SIG-M5 treated with dmso at 0.1 percent for 504 hours (cell line): ENCODE measurements at regions not wholly inside any gene's neighbourhood (a gene's known extent, or its start where the extent isn't known, plus 50 kb on each side); places are given as distances from the start of the nearest gene placed in this dataset.
A peak's percentile ranks its signal among the peaks of the same experiment; 100 is the strongest.

ENCODE experiments used
- DNase-seq: peaks from one replicate; lab custom pipeline; 2025; ENCODE audit not compliant: unreplicated experiment; lab: John Stamatoyannopoulos, UW

GRCh38 chr4:20577702-20578101 is 122.6 kb upstream of the PACRGL start:
- DNase-seq = no peak

GRCh38 chr4:20580907-20581306 is 119.4 kb upstream of the PACRGL start:
- no peak for DNase-seq

DNA sequence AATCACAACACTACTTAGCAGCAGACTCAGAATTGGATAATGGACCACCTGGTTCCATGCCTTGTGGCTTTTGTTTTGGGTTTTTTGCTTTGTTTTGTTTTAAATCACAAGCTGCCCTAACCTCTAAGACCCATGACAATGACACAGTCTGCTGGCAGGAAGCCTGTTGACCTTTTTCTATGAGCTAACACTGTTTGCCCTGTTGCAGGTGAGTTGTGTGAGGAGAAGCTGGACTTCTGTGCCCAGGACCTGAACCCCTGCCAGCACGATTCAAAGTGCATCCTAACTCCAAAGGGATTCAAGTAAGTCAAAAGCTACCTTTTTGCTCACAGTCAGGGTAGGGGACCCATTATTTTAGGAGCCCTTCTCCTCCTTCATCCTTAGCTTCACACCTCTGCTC is 110.8 kb upstream of the PACRGL start:
- DNase-seq = no peak

GRCh38 chr4:20590849-20591248 is 109.4 kb upstream of the PACRGL start:
- no peak for DNase-seq

DNA sequence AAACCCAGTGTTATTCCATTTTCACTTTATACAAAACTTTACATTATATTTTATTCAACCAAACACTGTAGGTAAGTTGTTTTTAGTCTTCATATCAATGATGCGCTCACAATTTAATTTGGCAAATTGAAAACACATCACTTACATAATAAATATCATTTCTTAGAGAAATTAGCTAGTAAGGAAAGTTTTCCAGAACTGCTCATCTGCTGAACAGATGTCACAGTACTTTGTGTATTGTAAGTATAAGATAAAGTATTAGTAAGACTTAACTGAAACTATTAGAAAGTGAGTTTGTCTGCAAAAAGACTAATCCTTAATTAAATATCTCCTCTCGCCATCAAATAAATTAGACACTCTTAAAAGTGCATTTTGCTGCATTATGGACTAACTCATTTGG is 108.7 kb upstream of the PACRGL start:
- DNase-seq = no peak

GRCh38 chr4:20592013-20592412 is 108.2 kb upstream of the PACRGL start:
- DNase-seq = no peak

DNA sequence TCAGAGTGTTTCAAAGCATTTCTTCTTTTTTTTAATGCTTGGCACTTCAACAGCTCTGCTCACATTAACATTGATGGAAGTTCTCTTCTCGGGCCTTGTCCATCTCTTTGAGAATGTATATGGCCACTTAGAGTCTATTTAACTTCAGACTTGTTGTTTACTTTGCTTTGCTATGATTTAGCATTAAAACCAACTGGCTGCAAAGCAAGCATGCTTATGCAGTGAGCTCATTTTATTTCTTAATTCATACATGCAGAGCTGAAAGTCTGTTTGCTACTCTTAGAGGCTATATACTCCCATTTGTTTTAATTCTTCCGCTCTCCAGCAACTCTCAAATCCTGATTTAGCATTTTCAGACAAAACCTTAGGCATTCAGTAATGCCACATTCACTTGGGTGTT is 107.6 kb upstream of the PACRGL start:
- DNase-seq = no peak

GRCh38 chr4:20598626-20599025 is 101.6 kb upstream of the PACRGL start:
- no peak for DNase-seq

DNA sequence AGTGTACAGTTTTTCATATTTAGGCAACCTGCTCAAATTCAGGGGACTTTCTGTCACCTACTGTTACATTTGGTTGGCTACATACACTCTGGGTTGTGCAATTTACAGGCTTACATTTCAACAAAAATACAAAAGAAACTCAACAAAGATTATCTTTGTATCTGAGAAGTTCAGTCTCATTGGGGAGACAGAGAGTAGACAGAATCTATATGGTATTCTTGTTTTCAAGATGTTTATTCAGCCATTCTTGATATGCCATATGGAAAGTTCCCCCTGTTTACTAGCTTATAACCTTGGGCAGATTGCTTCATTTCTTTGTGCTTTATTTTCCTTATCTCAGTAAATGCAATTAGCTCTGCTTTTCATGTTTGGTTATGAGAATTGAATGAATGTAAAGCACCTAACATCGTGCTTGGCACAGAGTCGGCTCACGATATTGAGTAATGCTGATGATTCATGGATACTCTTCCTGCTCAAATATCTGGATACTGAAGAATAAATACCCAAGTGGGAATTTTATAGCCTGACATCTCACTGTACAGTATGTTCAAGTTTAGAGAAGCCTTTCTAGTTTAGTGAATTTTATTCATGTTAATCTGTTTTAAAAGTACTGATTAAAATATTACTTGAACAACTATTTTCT is 96.5 kb upstream of the PACRGL start:
- DNase-seq = no peak

DNA sequence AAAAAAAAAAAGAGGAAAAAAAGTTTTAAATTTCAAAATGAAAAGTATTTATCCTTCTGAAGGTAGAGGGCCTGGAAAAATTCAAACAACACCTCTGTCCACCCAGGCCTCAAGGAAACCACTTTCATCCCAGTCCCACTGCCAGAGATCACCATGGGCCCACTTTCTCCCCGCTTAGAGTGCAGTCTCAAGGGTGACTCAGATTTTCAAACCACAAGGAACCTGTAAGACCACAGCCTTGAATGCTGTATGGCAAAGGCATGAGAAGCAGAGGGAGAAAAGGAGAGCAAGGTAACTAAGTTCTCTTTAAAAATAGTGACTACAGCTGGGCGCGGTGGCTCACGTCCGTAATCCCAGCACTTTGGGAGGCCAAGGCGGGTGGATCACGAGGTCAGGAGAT is 87.9 kb upstream of the PACRGL start:
- DNase-seq = no peak

DNA sequence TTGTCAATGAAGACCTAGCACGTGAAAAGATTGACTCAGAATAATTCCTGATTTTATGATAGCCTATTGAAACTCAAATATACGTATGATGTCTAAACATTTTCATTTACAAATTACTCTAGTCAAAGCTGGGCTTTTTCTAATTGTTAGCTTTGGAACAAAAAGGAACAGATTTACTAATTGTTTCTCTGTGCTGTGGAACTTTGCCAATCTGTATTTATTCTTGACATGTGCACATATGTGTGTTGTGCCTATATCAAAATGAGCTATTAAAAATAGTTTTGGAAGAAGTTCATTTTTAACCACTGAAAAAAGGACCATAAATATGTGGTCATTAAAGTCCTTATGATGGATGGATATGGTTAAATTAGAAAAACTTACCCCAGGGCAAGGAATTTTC is 85.4 kb upstream of the PACRGL start:
- DNase-seq = no peak

DNA sequence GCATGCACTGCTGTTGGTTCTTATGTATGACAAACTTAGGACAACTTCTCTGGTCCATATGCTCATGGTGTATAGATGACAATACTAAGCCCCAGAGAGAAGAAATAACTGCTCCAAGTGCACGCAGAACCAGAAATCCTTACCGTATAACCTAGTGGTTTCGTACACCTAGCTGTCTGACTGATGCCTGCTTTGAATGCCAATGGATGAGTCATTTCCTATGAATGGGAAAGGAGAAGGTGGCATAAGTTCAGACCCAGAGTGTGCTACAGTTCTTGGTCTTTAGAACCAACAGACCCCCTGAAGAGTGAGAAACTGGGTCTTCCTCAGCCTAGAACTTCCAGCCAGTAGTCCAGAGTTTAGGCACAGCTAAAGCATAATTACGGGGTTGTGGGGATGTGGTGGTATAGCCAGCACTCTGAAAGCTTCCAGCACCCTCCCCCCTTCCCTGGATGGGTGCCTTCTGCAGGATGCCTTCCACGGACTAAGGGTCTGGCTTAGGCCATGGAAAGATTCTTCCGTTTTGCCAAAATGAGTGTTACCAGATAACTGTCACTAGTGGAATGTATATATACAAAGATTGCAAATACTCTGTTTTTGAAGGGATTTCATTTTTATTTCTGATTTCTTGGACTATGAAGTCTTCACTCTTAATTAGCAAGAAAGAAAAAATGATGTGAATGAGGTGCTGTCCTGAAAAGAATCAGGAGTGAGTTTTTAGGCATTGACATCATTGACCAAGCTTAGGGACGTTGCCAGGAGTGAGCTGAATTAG is 84.6 kb upstream of the PACRGL start:
- DNase-seq = no peak

GRCh38 chr4:20616313-20616712 is 83.9 kb upstream of the PACRGL start:
- no peak for DNase-seq

GRCh38 chr4:20616848-20617247 is 83.4 kb upstream of the PACRGL start:
- DNase-seq = no peak

GRCh38 chr4:20617678-20618396 is 82.4 kb upstream of the PACRGL start:
- DNase-seq = no peak

GRCh38 chr4:20618731-20619130 is 81.5 kb upstream of the PACRGL start:
- no peak for DNase-seq

GRCh38 chr4:20621476-20621875 is 78.8 kb upstream of the PACRGL start:
- no peak for DNase-seq

DNA sequence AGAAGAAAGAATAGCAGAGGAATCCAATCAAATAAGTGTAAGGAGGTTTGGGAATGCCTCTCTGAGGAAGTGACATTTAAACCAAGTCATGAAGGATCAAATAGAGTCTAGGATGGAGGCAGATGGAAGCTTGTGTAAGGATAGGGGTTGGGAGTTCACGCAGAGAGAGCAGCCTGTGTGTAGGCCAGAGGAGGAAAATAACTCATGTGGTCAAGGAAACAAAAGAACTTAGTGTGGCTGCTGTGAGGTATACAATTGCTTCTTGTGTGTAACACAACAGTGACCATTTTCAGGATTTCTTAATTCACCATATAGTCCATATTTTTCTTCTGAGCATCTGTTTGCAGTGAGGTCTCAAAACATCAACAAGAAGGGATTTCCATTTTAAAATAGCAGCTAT is 77.6 kb upstream of the PACRGL start:
- DNase-seq = no peak

GRCh38 chr4:20623939-20624338 is 76.3 kb upstream of the PACRGL start:
- DNase-seq = no peak

DNA sequence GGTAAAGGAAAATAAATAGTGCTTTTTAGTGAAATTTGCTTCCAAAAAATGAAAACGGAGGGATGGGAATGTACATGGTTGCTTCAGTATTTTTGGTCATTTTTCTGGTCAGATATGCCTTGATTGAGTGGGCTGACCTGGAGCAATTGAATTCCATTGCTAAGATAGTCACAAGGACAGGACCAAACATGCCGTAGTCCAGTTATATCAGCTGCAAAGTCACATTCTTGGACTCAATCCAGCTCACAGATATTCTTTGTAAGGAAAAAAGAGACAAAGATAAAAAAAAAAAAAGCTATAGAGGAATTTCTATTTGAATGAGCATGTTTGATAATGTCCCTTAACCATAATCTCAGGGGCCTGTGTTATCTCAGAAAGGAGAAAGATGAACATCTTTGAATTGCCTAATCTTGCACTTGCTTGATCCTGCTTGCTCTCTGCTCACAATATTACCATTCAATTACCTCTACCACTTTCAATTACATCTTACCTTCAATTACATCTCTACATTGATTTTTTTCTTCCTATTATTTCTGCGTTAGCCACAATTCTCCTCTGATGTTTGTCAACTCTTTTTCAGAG is 75.4 kb upstream of the PACRGL start:
- DNase-seq = no peak

GRCh38 chr4:20625426-20625825 is 74.8 kb upstream of the PACRGL start:
- peak; percentile 61 for DNase-seq
